NCI-H1417 (cell line): ENCODE measurements at regions not wholly inside any gene's neighbourhood (a gene's known extent, or its start where the extent isn't known, plus 50 kb on each side); places are given as distances from the start of the nearest gene placed in this dataset.

Experiments used
- DNase-seq, 3 experiments: peaks; one replicate each; lab custom pipeline; 2025; lab: John Stamatoyannopoulos, UW

DNA sequence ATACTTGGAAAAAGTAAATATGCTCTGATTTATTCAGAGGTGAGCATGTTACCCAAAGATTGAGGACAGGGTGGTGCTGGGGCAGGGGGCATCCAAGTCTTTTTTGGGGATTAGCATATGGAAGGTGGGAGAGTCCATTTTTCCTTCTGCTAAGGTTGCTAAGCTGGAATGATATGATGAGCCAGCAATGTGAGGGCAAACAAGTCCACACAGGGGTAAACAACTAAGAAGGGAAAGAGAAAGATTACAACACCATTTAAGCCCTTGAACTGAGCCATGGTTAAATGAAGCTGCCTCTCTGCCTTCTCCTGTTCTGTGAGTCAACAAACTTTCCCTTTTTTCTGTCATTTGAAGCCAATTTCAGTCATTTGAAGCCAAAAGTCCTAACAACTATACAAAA, 89.0 kb downstream of the RPL22L1 start:
- DNase-seq, result no peak

DNA sequence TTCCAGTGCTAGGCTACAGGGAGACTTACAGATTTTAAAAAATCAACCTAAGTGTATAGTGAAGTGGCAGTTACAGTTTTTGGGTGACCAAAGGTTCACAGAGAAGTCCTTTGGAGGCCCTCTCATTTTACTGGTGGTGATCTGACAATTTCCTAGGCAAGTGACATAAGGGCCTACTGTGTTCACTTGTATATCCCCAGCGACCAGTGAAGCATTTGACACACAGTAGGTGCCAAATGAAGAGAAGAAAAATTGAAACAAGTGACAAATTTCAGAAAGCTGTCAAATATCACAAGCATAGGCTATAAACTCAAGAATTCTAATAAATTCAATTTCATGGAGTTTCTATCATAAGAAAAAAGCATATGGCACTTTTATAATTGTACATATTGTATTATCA, 89.5 kb downstream of the RPL22L1 start:
- DNase-seq, result no peak

DNA sequence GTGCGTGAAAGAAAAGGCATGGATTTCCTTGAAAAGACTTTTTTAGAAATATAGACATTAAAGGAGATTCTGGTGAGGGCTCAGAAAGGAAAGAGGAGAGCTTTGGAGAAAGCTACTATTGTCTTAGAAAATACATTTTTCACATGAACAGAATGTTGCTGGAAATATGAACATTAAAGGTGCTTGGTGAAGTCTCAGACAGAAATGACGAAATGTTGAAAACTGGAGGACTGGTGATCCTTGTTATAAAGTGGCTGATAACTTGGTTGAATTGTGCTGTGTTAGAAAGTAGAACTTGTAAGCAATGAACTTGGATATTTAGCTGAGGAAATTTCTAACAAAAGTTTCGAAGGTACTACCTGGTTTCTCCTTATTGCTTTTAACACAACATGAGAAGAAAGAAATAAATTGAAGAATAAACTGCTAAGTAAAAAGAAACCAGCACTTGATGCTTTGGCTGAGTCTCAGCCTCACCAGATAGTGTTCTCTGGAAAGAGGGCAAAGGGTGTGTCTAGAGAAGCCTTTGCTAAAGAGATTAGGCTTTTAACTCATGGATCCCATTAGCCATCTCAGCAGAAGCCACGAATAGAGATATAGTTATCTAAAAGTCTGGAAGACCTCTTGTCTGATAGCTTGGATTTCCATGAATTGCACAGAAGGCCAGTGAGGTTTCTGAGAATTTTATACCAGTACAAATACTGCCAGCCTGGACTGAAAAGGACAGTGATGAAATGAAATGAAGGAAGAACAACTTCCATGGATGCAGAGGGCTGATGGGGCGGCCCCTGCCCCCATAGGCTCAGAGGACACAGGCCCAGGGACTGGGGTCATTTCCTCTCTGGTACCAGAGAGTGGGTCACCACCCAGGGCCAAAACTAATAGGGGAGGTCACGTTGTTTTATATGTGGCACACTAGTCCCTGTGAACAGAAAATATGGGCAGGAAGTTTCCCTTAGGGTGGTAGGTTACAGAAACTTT, 91.5 kb downstream of the RPL22L1 start:
- DNase-seq, result no peak

DNA sequence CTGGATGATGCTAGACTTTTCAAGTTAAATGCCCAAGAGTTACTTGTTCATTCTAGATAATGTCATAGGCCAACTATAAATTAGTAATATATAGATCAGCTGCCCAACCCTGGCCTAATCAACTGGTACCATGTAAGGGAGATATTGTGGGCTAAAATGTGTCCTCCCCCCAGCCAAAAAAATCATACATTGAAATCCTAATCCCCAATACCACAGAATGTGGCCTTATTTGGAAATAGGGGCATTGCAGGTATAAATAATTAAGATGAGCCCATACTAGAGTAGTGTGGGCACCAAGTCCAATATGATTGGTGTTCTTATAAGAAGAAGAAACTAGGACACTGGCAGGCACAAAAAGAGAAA, 92.5 kb downstream of the RPL22L1 start:
- DNase-seq, result no peak

DNA sequence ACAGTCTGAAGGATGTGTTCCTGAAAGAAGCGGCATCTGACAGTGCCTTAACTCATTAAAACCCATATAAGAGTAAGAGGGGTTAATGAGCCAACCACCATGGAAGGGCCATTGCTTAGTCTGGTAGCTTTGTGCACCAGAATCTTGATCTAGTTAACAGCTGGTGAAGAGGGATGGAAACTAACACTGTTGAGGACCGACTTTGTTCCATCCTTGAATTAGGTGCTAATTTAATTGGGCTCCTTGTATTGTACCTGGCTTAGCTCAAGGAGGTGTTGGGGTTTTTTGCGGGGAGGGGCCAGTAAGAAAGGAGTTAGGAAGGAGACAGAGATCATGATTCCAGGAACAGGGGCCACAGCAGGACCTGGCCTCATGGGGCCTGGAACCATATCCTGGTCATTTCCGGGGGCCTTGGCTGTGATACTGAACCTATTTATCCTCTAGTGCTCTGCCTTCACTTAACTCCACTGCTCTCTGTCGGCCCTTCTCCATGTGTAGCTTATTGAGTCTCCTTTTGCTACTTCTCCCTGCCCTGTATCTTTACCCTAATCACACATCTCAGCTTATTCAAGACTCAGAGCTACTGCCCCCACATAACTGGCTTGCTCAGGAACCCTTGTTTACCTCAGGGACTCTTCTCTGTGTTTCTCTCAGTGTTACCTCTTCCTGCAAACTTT, 93.0 kb downstream of the RPL22L1 start:
- DNase-seq, result no peak

DNA sequence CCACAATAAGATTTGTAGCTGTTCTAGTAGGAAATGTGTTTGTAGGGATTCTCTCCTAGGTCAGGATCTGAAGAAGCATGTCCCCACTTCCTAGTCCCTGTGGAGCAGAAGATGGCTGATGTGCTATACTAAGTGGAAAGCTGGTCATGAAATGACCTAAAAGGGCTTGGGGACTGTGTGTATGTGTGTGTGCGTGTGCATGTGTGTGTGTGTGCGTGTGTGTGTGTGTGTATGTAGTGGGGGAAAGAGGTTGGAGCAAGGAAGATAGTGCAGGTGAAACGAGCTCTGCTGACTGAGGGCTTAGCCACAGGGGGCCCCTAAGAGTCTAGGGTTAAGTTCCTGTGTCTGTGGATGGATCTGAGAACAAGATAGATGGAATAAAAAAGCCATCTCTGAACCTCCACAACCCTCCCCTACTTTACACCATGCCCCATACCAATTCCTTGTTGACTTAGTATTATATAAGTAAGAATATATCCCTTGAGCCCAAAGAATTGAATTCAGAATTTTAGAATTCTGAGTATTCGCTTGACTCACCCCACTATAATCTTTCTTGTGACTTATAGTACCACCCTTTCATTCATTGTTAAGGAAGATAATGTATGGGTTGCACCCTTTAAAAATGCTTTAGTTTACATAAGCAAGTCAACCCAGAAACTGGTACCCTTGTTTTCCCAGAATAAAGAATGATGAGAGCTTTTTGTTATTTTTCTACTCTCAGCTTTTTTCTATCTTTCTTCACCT, 96.1 kb downstream of the RPL22L1 start:
- DNase-seq, result peak in 1 of 3 experiments; percentile 5

DNA sequence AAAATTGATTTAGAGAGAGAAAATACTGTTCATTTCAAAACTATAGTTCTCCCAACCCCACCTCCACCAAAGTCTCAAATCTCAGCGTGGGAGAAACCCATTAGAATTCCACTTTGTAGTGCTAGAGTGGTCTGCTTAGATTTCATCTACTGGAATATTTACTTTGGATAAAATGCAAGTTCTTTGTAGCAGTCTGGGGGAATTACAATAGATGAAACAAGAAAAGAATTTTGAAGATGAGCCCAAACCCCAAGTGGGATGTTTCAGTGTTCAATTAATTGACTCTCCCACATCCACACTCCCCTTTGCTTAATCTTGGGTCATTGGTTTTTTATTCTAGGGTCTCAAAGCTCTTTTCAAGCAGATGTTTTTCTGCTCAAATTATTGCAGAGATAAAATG, 97.8 kb downstream of the RPL22L1 start:
- no peak for DNase-seq

DNA sequence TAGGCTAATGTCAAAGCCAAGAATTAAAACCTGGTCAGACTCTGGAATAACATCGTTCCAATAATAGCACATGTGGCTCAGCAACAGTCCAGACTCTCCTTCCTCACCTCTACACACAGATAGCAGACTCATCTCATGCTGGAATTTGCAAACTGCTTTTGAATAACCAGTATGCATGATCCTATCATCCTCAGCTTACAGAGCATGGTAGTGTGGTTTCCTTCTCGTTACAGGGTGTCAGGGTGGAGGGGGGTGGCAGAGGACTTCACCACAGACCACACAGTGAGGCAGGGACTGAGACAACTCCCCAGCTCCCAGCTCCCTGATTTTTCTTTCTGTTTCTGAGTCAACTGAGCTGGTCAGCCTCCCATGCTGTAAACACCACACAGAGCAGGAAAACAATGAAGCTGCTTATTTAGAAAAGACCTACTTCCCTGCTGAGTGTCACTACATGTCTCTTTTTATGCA, 101.6 kb downstream of the RPL22L1 start:
- peak in 2 of 3 experiments; percentile 15 to 35 for DNase-seq

DNA sequence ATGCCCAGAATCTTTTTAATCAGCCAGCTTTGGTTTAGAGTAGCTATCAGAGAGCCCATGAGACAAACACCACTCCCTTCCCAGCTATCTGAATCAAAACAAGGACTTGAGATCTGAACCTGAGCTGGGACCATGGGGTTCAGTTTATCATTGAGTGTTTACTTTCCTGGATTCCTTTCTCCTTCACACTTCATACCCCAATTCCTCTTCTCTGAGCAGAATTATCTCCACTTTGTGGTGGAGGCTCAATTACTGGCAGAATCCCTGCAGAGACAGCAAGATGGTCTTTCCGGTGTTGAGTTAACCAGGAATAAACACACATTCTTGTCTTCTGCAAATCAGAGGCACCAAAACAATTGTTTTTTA, 102.4 kb downstream of the RPL22L1 start:
- peak in 1 of 3 experiments; percentile 19 for DNase-seq

DNA sequence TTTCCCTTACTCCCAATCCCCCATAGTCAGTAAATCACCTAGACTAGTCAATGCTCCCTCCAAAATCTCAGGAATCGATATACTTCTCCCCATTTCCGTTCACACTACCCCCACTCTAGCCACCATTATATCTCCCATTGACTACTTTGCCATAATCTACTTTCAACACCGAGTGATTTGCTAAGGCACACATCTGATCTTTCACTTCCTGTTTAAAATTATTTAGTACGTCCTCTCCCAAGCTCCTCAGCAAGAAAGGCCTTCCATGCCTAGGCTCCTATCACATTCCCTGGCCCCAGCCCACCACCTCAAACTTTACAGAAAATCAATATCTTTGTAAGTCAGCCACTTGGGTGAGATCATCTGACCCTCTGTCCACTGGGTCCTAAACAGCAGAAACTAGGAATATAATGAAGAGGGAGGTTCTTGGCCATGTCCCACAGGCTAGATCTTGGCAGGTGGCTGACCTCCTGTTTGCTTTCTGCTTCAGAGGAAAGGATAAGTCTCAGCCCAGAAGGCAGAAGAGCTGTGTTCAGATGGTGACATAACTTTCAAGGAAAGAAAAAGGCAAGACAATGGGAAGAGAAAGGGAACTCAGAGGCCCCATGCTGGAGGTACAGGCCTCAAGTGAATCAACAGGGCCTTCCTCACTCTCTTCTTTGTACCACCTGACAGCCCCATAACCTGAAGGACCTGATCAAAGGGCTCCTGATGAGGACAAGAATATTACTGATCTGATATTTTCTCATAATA, 103.0 kb downstream of the RPL22L1 start:
- DNase-seq, result no peak

DNA sequence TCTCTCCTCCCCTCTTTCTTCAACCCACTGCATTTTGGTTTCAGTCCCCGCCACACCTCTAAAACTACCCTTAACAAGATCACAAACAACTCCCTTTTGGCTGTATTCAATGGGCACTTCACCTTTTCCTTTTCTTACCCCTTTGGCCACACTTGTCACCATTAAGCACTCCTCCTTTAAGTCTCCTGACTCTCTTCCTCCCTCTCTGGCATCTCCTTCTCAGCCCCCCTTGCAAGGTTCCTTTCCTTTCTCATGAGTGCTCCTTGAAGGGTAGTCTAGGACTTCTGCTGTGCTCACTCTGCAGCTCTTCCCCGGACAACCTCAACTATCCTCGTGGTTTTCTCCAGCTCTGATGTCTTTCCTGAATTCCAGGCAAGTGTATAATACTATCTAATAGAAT, 103.7 kb downstream of the RPL22L1 start:
- no peak for DNase-seq

DNA sequence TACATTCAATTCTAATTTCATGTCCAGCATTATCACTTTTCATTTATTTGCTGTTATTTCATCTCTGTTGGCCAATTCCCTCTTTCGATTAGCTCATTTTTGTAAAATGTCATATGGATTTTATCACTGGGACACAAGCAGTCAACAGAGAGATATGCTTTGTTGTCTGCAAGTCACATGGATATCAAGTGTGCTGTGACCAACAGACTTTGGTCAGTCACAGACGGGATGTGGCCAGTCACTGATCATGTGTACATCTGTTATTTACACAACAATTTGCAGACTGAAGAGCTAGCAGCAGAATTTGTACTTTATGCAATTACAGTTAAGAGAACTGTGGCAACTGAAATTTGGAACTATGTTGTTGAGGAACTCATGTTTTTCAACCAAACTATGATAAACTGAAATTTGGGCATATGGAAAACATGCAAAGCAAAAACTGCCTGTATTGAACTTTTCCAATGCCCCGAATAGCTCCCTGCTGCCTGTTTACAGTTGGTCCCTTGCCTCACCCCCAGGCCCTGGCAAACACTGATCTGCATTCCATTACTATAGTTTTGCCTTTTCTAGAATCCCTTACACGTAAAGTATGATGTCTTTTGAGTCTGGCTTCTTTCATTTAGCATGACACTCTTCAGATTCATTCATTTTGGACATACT, 104.4 kb downstream of the RPL22L1 start:
- DNase-seq, result peak in 2 of 3 experiments; percentile 8 to 34

DNA sequence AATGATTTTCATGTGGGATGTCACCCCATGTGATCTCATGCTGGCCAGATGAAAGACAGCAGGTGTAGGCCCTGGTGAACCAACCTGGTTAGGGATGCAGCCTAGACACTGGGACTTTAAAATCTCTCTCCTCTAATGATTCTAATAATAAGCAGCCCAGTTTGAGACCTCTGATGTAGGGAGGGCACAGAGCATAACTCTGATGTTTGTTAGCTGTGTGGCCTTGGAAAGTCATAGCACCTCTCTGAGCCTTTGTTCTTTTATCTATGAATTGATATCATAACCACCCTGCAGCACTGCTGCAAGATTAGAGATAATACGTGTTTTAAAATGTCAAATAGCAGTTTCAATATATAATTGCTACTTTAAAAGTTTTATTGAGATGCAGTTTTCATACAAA, 106.0 kb downstream of the RPL22L1 start:
- no peak for DNase-seq

DNA sequence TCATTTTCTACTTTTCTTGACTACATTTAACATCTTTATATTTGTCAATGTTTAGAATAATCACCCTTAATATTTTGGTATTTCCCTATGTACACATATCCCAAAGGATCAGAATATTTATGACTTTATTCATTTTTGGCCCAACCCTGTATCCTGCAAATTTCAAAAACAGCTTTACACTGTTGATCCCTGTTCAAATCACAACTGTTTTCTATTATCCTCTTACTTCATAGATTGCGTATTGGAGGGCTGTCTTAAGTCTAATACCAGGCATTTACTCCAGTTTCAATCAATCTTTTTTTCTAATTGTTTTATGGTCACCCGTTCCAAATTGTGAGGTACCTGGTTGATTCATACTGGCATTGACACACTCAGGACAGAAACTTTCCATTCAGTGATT, 107.9 kb downstream of the RPL22L1 start:
- no peak for DNase-seq

DNA sequence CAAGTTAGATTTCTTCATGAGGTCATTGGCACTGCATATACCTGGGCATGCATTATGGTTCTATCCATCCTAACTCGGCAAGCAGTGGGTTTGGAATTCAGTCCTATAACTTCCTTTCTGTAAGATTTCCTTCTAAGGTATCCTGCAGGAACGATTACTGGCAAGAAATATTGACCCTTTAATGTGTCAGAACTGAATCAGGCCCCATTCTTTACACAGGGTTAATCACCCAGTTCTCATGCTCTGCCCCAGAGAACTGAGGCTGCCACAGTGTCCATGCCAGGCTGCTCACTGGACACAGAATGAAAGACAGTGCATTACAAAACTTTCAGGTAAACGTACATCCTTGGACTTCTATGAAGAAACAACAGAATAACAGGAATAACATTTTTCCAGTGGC, 108.9 kb downstream of the RPL22L1 start:
- DNase-seq, result no peak

DNA sequence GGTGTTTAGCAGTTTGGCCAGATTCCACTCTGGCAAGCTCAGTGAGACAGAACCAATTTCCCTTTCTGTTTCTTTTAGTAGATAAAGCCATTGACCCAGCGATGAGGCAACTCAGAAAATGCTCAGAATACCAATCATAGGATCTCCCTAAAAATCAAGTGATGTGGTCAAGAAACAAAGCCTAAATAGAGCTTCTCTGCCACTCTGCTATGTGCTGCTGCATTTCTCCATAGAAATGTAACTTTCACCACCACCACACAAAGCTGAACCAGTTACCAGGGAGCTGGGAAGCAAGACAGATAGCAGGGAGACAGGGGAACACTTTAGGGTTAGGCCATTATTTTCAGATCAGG, 109.8 kb downstream of the RPL22L1 start:
- no peak for DNase-seq

DNA sequence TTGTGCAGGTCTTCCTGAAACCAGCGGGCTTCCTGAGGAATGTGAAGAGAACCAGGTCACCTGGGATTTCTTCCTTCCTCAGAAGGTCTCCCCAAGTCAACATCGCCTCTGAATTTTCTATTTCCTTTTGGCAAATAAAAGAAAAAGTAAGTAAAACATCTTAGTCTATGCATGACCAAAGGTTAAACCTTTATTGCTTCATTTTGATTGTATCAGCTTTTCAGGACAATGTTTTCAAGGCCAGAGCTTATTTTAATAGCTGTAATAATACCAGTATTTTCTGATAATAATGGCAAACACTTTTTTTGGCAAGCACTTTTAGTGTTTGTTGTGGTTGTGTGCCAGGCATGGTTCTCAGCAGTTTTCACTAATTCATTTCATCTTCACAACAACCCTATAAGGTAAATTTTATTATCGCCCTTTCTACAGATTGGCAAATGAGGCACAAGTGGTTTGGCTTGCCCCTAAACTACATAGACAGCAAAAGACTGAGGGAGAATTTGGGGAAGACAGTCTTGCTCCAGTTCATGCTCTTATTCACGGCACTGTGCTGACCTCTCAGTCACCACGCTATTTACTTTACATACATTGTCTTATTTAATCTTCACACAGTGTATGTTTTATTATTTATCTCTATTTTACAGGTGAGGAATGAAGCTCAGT, 110.4 kb downstream of the RPL22L1 start:
- no peak for DNase-seq

DNA sequence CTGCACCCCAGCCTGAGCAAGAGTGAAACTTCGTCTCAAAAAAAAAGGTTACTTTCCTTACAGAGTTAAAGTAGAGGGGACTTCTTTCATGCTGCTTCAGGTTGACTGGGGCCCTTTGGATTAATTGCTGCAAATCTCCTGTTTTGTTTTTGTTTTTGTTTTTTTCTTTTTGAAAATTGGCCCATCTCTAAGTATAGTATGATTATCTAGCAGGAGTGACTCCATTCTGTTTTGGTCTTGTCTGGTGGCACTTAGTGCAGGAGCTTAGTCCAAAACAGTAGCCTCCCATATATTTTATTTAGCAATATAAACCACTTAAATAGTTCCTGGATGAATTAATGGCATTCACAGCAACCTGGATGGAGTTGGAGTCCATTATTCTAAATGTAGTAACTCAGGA, 113.0 kb downstream of the RPL22L1 start:
- no peak for DNase-seq

DNA sequence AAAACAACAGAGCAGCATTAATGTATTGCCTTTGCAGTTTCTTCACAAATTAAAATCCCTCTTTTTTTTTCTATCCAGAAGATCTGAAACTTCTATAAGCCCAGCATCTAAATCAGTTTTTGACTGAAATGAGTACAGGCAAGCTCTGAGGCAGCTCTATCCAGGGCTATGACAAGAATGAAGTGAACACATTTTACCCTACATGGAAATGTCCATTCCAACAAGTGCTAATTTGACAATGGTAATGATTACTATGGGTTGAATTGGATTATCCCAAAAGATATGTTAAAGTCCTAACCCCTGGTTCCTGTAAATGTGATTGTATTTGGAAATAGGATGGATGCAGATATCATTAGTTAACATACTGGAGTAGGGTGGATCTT, 115.7 kb downstream of the RPL22L1 start:
- DNase-seq, result no peak

DNA sequence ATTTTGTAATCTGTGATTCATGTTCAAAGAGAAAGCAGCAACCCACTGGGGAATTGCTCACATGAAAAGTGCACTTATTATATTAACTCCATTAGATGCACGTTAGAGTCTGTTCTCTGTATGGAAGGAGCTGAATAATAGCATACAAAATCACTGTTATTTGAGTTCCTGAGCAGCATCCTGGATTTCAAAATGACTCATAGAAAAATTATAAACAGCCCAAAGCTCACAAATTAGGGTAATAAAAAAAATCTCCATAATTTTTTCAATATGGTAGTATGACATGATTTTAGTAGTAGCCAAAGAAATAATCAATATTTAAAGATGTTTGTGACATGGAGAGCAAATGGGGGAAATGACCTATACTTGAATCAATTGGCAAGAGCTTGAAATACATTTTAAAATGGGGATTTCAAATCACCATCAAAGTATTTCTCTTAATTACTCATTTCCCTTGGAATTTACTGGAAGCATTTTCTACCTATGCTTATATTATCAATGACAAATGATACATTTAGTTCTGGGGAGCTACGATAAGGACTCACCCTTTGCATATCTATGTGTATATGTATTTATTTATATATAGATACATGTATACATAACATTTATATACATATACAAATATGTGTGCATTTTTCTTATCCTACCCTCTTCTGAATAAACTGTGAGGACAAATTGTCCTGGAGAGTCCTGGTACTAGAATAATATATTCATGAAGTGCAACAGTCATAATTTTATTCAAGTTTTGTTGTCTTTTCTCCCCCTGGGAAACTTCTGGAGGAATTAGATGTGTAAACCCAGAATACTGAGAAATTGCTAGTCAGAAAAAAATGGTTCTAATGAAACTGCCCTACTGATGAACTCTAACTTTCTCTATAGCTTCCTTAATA, 116.3 kb downstream of the RPL22L1 start:
- no peak for DNase-seq
